Fibroblast of lung (primary cell): ENCODE measurements at regions not wholly inside any gene's neighbourhood (a gene's known extent, or its start where the extent isn't known, plus 50 kb on each side); places are given as distances from the start of the nearest gene placed in this dataset.

Experiments used
- DNase-seq, 2 donors: peaks; one replicate each; pipeline versions ENCODE4 v3.0.0 to v3.0.0-alpha.2; 2010; ENCODE audit warnings: low read depth in 2 of 2
- H2AFZ ChIP-seq: 2 replicates; pipeline ENCODE4 v1.5.1; 2012; ENCODE audit warnings: low read length, control low read depth, inconsistent platforms
- H3K27ac ChIP-seq: 2 replicates; pipeline ENCODE4 v1.5.1; 2011; ENCODE audit warnings: low read length, control low read depth; ENCODE audit not compliant: insufficient read depth
- H3K27me3 ChIP-seq: 2 replicates; pipeline ENCODE4 v1.5.1; 2011; ENCODE audit warnings: mild to moderate bottlenecking, low read length; ENCODE audit not compliant: control insufficient read depth, insufficient read depth
- H3K36me3 ChIP-seq: 2 replicates; pipeline ENCODE4 v1.5.1; 2011; ENCODE audit warnings: low read length; ENCODE audit not compliant: control insufficient read depth, insufficient read depth
- H3K4me1 ChIP-seq: 2 replicates; pipeline ENCODE4 v1.5.1; 2011; ENCODE audit warnings: low read length; ENCODE audit not compliant: control insufficient read depth, insufficient read depth; ENCODE audit errors: extremely low read depth
- H3K4me2 ChIP-seq: 2 replicates; pipeline ENCODE4 v1.5.1; 2011; ENCODE audit warnings: low read length, control low read depth; ENCODE audit not compliant: insufficient read depth; ENCODE audit errors: extremely low read depth
- H3K4me3 ChIP-seq, 4 experiments: fragments of 200-600 bp in 1 of 4; sonication (generic) in 1 of 4; replicated peaks in 1 of 4; 2 replicates each; pipeline ENCODE4 v1.5.1; 2011 to 2016; ENCODE audit warnings: low read length in 4 of 4, low read depth in 3 of 4, mild to moderate bottlenecking in 3 of 4, control low read depth in 2 of 4, inconsistent platforms in 1 of 4, mixed read lengths in 1 of 4; ENCODE audit not compliant: insufficient read depth in 1 of 4; ENCODE audit errors: control extremely low read depth in 1 of 4
- H3K79me2 ChIP-seq: 2 replicates; pipeline ENCODE4 v1.5.1; 2012; ENCODE audit warnings: mild to moderate bottlenecking, low read length, inconsistent platforms; ENCODE audit not compliant: control insufficient read depth, insufficient read depth
- H3K9ac ChIP-seq: 2 replicates; pipeline ENCODE4 v1.5.1; 2011; ENCODE audit warnings: mild to moderate bottlenecking, low read length, control low read depth; ENCODE audit not compliant: insufficient read depth
- H3K9me3 ChIP-seq: 2 replicates; pipeline ENCODE4 v1.5.1; 2012; ENCODE audit warnings: low read depth, low read length; ENCODE audit not compliant: control insufficient read depth, insufficient read depth
- H4K20me1 ChIP-seq: 2 replicates; pipeline ENCODE4 v1.5.1; 2011; ENCODE audit warnings: low read length; ENCODE audit not compliant: control insufficient read depth, insufficient read depth; ENCODE audit errors: extremely low read depth
- EZH2 ChIP-seq: IDR thresholded peaks from 2 replicates; pipeline ENCODE4 v1.5.1; 2012; ENCODE audit warnings: low read length, control low read depth, mild to moderate bottlenecking; ENCODE audit errors: missing control alignments
- TF ChIP-seq, protein P1 (sequence below), 2 donors: IDR thresholded peaks in 1 of 2; conservative IDR thresholded peaks in 1 of 2; 1 replicate in 1 of 2; 2 replicates in 1 of 2; pipeline ENCODE4 v1.5.1; 2011 to 2012; ENCODE audit warnings: low read length in 2 of 2, control low read depth in 1 of 2, inconsistent platforms in 1 of 2, low read depth in 1 of 2, mild to moderate bottlenecking in 1 of 2

DNA sequence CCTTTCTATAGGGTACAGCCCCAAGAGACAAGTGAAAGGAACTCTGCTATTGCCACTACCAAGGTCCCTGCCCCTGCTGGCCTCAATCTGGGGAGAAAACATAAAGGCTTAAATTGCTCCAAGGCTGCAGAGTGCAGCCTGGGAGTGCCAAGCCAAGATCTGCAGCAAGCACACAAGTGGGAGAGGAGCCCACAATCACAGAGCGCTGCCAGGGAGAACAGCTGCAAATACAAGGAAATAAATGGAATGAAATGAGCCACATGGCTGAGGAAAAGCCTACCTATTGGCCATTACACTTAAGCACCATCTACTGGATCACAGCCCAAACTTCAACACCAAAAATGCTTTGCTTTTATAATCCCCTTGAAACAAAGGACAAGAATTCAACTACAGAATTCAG is 582.4 kb downstream of the FAM133A start:
- Histone ChIP-seq H3K4me3 (no peak overlapping the region), H3K27me3 (no peaks in the 10 kb centered on the region), H3K4me2 (no peak overlapping the region), H3K36me3 (no peaks in the 10 kb centered on the region), H3K27ac (no peak overlapping the region), H3K9me3 (no peaks in the 10 kb centered on the region), H3K4me1 (no peaks in the 10 kb centered on the region), H3K9ac (no peak overlapping the region), H2AFZ (no peak overlapping the region), H4K20me1 (no peaks in the 10 kb centered on the region), H3K79me2 (no peaks in the 10 kb centered on the region)
- TF ChIP-seq, protein P1, sequence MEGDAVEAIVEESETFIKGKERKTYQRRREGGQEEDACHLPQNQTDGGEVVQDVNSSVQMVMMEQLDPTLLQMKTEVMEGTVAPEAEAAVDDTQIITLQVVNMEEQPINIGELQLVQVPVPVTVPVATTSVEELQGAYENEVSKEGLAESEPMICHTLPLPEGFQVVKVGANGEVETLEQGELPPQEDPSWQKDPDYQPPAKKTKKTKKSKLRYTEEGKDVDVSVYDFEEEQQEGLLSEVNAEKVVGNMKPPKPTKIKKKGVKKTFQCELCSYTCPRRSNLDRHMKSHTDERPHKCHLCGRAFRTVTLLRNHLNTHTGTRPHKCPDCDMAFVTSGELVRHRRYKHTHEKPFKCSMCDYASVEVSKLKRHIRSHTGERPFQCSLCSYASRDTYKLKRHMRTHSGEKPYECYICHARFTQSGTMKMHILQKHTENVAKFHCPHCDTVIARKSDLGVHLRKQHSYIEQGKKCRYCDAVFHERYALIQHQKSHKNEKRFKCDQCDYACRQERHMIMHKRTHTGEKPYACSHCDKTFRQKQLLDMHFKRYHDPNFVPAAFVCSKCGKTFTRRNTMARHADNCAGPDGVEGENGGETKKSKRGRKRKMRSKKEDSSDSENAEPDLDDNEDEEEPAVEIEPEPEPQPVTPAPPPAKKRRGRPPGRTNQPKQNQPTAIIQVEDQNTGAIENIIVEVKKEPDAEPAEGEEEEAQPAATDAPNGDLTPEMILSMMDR (conservative IDR thresholded peaks at IDR 0.05 in 1 of 2, IDR thresholded peaks at IDR 0.05 in 1 of 2; ENCODE audit: low read depth in 1 of 2, low read length in 2 of 2), result no peak
- no peak for TF ChIP-seq EZH2
- no peak for DNase-seq

DNA sequence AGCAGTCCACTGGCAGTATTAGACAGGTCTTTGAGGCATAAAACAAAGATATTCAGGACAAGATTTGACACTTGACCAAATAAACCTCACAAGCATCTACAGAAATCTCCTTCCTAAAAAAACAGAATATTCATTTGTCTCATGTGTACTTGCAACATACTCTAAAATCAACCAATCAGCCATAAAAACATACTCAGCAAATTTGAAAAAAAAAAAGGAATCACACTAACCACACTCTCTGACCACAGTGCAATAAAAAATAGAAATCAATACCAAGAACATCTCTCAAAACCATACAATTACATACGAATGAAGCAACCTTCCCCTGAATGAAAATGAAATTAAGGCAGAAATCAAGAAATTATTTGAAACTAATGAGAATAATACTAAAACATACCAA is 591.3 kb downstream of the FAM133A start:
- Histone ChIP-seq H4K20me1 (no peaks in the 10 kb centered on the region), H3K27me3 (no peaks in the 10 kb centered on the region), H3K4me3 (no peak overlapping the region), H3K4me1 (no peaks in the 10 kb centered on the region), H3K9ac (no peak overlapping the region), H3K4me2 (no peak overlapping the region), H3K9me3 (no peaks in the 10 kb centered on the region), H3K36me3 (no peaks in the 10 kb centered on the region), H3K79me2 (no peaks in the 10 kb centered on the region), H2AFZ (no peak overlapping the region), H3K27ac (no peak overlapping the region)
- TF ChIP-seq, protein P1 (conservative IDR thresholded peaks at IDR 0.05 in 1 of 2, IDR thresholded peaks at IDR 0.05 in 1 of 2; ENCODE audit: low read depth in 1 of 2, low read length in 2 of 2), result no peak
- no peak for TF ChIP-seq EZH2
- DNase-seq, result no peak

DNA sequence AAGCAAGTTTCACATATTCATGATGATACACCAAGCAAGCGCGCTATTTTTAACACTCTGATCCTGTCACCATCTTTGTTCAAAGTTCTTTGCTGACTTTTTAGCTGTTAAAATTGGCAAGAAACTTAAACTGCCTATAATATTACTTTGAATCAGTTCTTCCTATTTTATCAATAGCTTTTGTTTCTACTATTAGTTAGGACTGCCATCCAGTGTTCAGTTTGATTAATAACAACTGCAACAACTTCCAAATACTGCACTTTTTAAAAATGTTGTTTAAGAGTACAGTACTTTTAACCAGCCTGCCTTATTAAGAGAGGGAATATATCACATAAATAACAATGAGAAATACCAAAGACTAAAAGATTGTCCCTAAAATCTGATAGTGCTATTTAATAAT is 614.3 kb downstream of the FAM133A start:
- no peak overlapping the region for H3K4me3 ChIP-seq
- no peak overlapping the region for H3K27ac ChIP-seq
- no peak overlapping the region for H3K9ac ChIP-seq
- H3K27me3 ChIP-seq, result no peaks in the 10 kb centered on the region
- H2AFZ ChIP-seq, result no peak overlapping the region
- H3K4me1 ChIP-seq, result no peaks in the 10 kb centered on the region
- no peaks in the 10 kb centered on the region for H3K79me2 ChIP-seq
- no peak overlapping the region for H3K4me2 ChIP-seq
- H4K20me1 ChIP-seq, result no peaks in the 10 kb centered on the region
- H3K9me3 ChIP-seq, result no peaks in the 10 kb centered on the region
- DNase-seq, result no peak
- TF ChIP-seq, protein P1 (conservative IDR thresholded peaks at IDR 0.05 in 1 of 2, IDR thresholded peaks at IDR 0.05 in 1 of 2; ENCODE audit: low read depth in 1 of 2, low read length in 2 of 2), result no peak
- TF ChIP-seq EZH2, result no peak
- no peaks in the 10 kb centered on the region for H3K36me3 ChIP-seq
